Nephron progenitor cell (in vitro differentiated cells): ENCODE measurements at regions not wholly inside any gene's neighbourhood (a gene's known extent, or its start where the extent isn't known, plus 50 kb on each side); places are given as distances from the start of the nearest gene placed in this dataset.
"Not testable (repeated sequence)": the region's sequence is repeated elsewhere in the genome, so short reads cannot be mapped to it uniquely, and the experiment has no call there.

Source experiments
- DNase-seq: peaks from one replicate; pipeline ENCODE4 v3.0.0; 2021
- H3K27ac Mint-ChIP-seq: 2 replicates; pipeline ENCODE4 v1.8.0; 2021; ENCODE audit warnings: mild to moderate bottlenecking, moderate library complexity, mixed read lengths
- H3K27me3 Mint-ChIP-seq: 2 replicates; pipeline ENCODE4 v1.8.0; 2021; ENCODE audit warnings: mild to moderate bottlenecking, low read depth, mixed read lengths; ENCODE audit not compliant: poor library complexity
- H3K36me3 Mint-ChIP-seq: 2 replicates; pipeline ENCODE4 v1.8.0; 2021; ENCODE audit warnings: low read depth, mixed read lengths
- H3K4me1 Mint-ChIP-seq: 2 replicates; pipeline ENCODE4 v1.8.0; 2021; ENCODE audit warnings: mixed read lengths
- H3K4me3 Mint-ChIP-seq: 2 replicates; pipeline ENCODE4 v1.8.0; 2021; ENCODE audit warnings: mild to moderate bottlenecking, moderate library complexity, mixed read lengths
- H3K9me3 Mint-ChIP-seq: 2 replicates; pipeline ENCODE4 v1.8.0; 2021; ENCODE audit warnings: mild to moderate bottlenecking, moderate library complexity, mixed read lengths
- TF ChIP-seq, protein P1 (sequence below): fragments of 200-600 bp; sonication (generic); IDR thresholded peaks from 2 replicates; pipeline ENCODE4 v1.5.0; 2021; ENCODE audit warnings: antibody characterized with exemption

DNA sequence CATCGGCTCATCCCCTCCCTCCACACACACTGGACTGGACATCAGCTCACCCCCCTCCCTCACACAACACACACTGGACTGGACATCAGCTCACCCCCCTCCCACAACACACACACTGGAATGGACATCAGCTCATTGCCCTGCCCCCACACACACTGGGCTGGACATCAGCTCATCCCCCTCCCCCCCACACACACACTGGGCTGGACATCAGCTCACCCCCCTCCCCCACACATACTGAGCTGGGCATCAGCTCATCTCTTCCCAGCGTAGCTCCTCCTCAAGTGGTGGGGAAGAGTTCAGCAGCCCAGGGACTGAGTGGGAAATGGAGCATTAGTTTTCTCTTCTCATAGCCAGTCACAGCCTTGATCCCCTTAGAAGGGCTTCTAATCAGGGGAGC is 58.1 kb upstream of the WDR11 start:
- TF ChIP-seq, protein P1, sequence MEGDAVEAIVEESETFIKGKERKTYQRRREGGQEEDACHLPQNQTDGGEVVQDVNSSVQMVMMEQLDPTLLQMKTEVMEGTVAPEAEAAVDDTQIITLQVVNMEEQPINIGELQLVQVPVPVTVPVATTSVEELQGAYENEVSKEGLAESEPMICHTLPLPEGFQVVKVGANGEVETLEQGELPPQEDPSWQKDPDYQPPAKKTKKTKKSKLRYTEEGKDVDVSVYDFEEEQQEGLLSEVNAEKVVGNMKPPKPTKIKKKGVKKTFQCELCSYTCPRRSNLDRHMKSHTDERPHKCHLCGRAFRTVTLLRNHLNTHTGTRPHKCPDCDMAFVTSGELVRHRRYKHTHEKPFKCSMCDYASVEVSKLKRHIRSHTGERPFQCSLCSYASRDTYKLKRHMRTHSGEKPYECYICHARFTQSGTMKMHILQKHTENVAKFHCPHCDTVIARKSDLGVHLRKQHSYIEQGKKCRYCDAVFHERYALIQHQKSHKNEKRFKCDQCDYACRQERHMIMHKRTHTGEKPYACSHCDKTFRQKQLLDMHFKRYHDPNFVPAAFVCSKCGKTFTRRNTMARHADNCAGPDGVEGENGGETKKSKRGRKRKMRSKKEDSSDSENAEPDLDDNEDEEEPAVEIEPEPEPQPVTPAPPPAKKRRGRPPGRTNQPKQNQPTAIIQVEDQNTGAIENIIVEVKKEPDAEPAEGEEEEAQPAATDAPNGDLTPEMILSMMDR: no peak
- Mint-ChIP-seq H3K4me1 (peaks cover 32% of the 10 kb centered on the region), H3K4me3 (no peak overlapping the region), H3K27ac (no peak overlapping the region), H3K36me3 (peaks cover 6% of the 10 kb centered on the region), H3K27me3 (peaks cover 9% of the 10 kb centered on the region), H3K9me3 (peaks cover 2% of the 10 kb centered on the region)
- DNase-seq: no peak

DNA sequence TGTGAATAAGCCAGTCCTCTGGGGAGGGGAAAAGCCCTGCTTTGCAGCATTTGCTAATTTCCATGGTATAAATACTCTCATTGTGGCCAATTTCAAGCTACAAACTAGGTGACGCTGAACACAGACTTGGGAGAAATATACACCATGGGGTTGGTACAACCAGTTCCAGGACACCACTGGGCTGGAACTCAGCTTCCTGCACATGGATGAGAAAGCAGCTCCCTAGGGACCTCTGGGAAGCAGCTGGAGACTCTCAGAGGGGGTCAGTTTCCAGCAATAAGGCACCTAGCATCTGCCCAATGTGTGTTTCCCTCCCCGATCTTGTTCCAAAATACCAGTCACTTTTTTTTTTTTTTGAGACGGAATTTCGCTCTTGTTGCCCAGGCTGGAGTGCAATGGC is 56.8 kb upstream of the WDR11 start:
- Mint-ChIP-seq H3K27me3 (peaks cover 9% of the 10 kb centered on the region), H3K27ac (no peak overlapping the region), H3K4me3 (no peak overlapping the region), H3K9me3 (peaks cover 6% of the 10 kb centered on the region), H3K4me1 (peaks cover 23% of the 10 kb centered on the region), H3K36me3 (peaks cover 6% of the 10 kb centered on the region)
- TF ChIP-seq, protein P1: no peak
- DNase-seq: no peak

- not testable (repeated sequence) for H3K4me1 Mint-ChIP-seq, H3K36me3 Mint-ChIP-seq, H3K27ac Mint-ChIP-seq, H3K9me3 Mint-ChIP-seq, H3K4me3 Mint-ChIP-seq, DNase-seq, H3K27me3 Mint-ChIP-seq
Measured at GRCh38 chr10:120798276-120798675, 52.9 kb upstream of the WDR11 start.

DNA sequence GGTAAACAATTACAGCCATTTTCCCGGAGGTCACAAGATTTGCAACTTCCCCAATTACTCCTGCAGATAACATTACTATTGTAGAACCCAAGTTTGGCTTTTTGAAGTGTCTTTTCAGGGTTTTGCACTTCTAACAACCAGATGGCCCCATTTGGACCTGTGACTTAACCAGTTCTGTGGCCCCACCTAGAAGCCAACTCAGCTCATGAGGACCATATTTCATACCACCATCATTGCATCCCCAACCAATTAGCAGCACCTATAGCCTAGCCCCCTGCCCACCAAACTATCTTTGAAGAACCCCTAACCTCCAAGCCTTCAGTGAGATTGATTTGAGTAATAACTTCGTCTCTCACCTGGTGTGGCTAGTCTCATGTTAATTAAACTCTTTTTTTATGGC is 51.3 kb upstream of the WDR11 start:
- peaks cover 6% of the 10 kb centered on the region for H3K9me3 Mint-ChIP-seq
- peaks cover 6% of the 10 kb centered on the region for H3K36me3 Mint-ChIP-seq
- no peak overlapping the region for H3K4me3 Mint-ChIP-seq
- no peaks in the 10 kb centered on the region for H3K27me3 Mint-ChIP-seq
- TF ChIP-seq, protein P1: no peak
- H3K27ac Mint-ChIP-seq: no peak overlapping the region
- no peak for DNase-seq
- H3K4me1 Mint-ChIP-seq: no peaks in the 10 kb centered on the region

- no peaks in the 10 kb centered on the region for H3K4me1 Mint-ChIP-seq
- peaks cover 2% of the 10 kb centered on the region for H3K27me3 Mint-ChIP-seq
- peaks cover 6% of the 10 kb centered on the region for H3K36me3 Mint-ChIP-seq
- peaks cover 6% of the 10 kb centered on the region for H3K9me3 Mint-ChIP-seq
- no peak overlapping the region for H3K27ac Mint-ChIP-seq
- TF ChIP-seq, protein P1: no peak
- DNase-seq: no peak
- H3K4me3 Mint-ChIP-seq: no peak overlapping the region
Measured at GRCh38 chr10:120800528-120801323, 50.4 kb upstream of the WDR11 start.
